ENCODE measurements at regions not wholly inside any gene's neighbourhood (a gene's known extent, or its start where the extent isn't known, plus 50 kb on each side); places are given as distances from the start of the nearest gene placed in this dataset.
"Not testable (repeated sequence)": the region's sequence is repeated elsewhere in the genome, so short reads cannot be mapped to it uniquely, and the experiment has no call there.

DNA sequence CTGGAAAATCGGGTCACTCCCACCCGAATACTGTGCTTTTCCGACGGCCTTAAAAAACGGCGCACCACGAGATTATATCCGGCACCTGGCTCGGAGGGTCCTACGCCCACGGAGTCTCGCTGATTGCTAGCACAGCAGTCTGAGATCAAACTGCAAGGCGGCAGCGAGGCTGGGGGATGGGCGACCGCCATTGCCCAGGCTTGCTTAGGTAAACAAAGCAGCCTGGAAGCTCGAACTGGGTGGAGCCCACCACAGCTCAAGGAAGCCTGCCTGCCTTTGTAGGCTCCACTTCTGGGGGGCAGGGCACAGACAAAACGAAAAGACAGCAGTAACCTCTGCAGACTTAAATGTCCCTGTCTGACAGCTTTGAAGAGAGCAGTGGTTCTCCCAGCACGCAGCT is 132.5 kb upstream of the TLE4 start:
- DNase-seq, result not testable (repeated sequence)

DNA sequence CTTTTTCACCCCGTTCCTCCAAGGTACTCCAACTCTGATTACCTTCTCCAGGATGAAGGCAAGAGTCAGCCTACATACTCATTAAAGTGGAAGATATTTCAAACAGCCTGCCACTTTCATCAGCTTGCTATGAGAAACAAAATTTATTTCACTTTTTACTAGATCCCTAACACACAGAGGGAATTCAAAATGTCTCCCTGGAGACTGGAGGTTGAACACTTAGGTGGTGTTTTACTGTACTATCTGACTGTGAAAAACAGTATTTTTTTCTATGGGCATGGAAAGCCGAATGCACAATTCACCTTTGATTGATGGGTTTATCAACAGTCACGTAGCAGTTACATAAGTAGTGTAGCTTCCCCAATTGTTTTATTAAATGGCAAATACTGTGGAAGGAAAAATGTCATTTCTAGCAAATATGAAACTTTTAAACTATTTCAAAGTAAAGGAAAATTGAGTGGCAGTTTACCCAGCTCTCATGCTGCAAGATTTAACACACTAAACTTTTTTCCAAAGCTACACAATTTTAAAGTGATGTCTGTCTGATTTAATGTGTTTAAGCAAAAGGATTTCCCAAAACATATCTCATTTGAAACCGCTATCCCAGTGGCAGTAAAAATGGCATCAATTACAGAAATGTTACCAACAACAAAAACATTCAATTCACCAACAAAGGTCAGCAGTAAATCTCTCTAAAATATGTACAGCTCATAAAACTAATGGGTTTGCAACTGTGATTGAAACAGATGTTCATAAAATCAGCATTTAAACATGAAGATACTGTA is 125.0 kb upstream of the TLE4 start:
- DNase-seq, result no peak

DNA sequence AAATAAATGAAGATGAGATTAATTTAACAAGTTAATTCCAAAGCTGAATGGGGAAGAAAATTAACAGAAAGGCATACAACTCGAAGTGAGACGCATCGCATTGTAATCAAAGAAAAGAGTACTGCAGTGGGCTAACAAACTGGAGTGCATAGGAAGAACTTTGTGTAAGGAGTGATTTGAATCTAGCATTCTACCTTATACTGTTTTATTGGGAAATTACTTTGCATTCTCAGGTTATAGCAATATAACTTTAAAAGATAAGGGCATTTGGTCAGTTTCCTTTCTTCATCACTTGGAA is 124.5 kb upstream of the TLE4 start:
- no peak for DNase-seq

DNA sequence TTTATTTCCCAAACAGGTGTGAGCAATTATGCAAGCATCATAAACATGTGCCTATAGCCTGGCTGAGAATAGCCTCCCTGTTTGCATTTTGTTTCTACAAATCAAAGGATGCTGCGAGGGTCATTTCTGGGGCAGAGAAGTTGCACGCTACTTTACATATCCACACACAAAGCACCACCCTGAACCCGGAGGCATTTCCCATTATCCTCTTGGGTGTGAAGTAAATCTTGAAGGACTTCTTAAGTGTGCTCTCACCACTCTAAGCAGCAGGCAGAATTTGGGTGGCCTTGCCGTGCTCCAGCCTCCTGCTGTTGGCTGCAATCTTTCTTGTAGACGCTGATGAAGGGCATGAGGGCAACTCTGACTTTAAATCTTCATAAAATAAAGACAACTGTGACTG is 124.0 kb upstream of the TLE4 start:
- no peak for DNase-seq

DNA sequence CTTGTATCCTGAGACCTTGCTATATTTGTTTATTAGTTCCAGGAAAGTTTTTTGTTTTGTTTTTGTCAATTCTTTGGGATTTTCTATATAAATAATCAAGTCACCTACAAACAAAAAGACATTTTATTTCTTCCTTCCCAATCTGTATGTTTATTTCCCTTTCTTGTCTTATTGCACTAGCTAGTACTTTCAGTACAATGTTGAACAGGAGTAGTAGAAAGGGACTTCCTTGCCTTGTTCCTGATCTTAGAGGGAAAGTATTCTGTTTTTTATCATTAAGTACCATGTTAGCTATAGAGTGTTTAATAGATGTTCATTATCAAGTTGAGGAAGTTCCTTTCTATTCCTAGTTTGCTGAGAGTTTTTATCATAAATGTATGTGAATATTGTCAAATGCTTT is 119.5 kb upstream of the TLE4 start:
- DNase-seq, result no peak

DNA sequence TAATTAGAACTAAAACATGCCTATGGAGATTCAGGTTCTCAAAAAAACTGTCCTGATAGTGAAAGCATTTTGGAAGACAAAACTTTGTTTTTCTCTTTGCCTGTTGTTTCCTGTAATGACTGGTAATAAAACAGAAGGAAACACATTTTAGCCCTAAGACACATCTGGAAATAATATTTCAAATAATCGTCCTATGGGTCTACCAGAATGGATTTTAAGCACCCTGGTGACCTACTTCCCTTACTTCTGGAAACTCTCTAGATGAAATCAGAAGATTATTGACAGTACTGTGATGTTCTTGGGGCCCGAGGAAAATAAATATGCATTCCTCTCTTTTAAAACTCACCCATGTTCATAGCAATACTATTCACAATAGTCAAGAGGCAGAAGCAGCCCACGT is 110.1 kb upstream of the TLE4 start:
- no peak for DNase-seq

DNA sequence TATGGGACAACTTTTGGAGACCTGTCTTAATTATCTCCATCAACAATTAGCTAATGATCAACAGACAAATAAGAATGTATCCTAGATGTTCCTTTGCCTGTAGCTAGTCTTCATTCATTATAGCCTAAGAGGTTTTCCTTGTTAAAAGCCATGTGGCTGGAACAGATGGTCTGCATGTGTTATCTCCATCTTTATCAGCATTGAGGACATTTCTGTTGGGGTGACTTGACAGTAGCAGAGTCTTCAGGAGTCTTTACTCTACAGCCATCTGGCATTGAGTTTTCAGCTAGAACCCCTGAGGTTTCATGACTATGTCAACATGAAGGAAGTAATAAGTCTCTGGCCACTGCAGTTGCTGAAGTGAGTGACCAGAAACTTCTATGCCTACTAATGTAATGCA is 106.6 kb upstream of the TLE4 start:
- DNase-seq, result no peak

DNA sequence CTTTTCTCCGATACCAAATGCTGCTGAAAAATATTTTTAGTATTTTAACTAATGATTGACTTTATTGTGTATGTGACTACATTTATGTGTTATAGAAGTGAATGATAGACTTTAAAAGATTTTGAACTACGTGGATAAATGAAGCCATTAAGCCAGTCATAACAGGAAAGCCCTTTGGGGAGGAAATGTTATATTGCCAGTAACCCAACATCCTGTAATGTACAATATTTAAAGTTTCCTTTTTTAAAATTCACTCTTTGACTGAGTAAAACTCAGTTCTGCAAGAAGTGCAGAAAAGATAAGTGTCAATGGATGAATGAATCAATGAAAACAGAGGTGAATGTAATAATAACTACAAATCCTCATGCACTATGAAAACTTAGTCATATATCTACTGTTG is 102.6 kb upstream of the TLE4 start:
- no peak for DNase-seq

DNA sequence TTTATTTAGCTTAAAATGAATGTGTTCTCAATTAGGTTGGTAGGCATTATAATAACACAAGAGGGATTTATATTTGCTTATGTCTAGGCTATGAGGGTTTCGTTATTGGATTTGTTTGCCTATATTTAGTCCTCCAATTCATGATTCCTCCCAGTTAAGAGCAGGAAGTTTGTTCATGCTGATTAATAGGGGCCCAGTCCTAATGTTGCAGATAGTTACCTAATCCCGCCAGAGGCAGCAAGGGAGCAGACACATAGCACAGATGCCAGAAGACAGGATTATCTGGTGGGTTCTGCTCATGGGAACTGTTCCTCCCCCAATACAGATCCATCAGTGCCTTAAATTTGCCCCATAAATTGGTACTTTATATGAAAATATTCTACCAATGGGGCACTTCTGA is 100.8 kb upstream of the TLE4 start:
- DNase-seq, result no peak

DNA sequence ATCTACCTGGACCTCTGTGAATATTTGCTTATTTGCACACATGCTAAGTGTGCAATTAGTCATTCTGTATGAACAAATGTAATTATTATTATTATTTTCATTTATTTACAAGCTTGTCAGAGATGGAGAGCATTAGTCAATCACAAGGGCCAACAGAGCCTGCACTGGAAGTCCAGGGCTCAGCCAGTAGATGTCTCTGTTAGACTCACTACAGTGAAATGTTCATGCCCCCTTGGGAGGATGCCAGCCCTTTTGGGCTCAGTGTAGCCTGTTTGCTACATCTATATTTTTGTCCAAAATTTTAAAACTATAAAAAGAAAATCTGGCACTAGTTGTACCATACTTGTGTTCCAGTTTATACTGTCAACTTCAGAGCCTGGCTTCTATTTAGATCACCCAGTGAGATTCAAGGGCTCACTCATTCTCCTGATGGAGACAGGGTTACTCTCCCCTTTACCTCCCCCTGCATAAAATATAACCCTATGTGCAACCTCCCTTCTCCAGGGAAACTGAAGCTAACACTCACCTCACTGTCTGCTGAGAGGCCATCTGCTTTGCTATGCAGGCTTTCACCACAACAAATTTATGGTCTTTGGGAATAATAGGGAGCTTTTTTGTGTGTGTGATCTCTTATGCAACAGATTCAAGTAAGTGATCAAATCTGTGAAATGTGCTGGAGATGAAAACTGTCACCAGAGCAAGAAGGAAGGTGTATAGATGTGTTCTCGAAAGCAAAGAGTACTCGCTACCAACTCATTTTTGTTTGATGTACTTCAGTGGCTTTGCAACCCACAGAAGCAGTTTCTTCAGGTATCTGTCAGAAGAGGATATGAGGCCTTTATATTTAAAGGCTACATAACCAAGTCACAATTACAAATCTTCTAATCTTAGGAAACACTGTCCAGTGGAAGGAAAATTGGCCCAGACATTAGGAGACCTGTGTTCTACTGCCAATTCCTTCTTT is 99.9 kb upstream of the TLE4 start:
- DNase-seq, result peak; percentile 4

DNA sequence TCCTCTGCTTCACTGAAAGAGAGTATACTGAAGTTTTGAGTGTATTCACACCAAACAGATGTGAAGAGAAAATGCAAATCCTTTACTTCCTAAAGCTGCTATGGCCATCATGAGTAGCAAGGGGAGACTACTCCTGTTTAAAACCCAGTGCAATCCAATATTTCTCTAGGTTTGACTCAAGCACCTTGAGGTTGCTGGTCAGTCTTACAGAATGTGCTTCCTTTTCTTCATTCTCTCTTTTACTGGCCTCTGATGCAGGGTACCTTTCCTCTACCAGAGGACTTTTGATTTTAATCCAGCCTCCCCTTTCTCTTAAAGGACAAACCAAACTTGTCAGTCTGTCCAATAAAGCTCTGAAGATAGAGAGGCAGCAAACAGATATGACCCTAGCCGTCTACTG is 98.1 kb upstream of the TLE4 start:
- no peak for DNase-seq

DNA sequence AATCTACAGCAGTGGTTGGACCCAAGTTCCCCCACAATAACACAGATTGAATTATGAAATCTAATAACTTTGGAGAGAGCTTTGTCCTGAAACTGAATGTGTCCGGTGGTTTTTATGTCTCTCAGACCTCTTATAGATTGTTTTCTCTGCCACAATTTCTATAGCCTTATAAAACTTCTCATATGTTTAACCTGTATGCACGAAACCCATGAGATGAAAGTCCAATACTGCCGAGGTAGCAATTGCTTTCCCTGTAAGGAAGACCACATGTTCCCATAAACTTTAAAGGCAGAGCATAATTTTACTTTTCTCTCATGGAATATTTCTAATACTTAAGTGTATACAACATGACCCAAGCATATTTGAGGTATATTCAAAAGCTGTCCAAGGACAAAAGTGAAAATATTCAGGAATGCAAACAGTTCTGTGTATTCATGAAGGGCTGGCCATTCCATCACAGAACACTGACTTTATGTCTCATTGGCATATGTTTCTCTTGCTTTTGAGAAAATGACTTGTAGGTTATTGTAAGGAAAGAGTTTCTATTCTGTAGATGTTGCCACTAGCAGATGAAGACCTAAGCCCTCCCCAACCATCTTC is 94.4 kb upstream of the TLE4 start:
- DNase-seq, result no peak

DNA sequence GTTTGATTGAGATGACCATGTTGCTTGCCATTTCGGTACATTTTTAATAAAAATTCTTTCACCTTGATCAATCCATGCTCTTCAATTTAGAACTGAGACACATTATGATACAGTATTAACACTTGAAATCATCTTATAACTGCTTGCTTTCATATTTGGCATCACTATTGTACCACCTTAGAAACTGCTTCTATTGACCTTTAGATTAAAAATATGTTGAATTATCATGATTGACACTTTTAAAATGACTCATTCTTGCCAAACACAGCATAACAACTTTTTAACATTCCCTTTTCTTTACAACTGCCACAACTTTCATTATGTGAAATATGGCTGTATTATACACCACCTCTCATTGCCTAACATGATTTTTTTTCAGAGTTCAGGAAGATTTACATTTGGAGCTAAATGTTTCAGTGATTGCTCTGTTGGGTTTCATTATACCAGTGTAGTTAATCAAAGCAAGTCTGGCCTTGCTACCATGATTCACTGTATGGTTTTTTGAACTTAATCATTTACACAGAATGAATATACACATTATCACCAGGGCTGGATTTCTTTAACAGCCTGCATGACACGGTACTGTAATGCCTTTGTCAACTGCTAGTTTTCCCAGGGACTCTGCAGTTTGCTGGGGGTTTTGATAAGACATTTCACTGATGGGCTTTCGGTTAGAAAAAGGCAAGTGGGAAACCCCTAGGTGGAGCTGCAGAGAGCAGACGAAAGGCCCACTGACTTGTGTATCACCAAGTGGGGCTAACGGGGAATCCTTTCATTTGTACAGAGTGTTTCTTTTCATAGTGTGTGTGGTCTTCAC is 93.6 kb upstream of the TLE4 start:
- DNase-seq, result peak; percentile 3

DNA sequence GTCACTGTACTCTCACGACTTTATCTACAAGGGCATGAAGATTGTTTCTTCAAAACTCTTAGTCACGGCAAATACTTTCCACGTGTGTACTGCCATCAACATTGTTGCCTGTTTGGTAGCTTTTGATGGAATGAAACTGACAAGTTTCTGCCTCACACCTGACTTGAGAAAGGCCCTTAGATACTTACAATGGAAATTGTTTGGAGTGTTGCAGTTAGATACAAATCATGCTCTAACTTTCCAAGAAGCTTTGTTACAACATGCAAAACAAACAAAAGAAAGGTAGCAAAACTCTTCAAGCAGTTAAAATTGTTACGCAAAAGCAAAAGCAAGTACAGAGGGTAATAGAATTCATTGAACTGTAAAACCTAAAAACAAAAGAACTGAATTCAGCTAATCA is 91.1 kb upstream of the TLE4 start:
- DNase-seq, result no peak

DNA sequence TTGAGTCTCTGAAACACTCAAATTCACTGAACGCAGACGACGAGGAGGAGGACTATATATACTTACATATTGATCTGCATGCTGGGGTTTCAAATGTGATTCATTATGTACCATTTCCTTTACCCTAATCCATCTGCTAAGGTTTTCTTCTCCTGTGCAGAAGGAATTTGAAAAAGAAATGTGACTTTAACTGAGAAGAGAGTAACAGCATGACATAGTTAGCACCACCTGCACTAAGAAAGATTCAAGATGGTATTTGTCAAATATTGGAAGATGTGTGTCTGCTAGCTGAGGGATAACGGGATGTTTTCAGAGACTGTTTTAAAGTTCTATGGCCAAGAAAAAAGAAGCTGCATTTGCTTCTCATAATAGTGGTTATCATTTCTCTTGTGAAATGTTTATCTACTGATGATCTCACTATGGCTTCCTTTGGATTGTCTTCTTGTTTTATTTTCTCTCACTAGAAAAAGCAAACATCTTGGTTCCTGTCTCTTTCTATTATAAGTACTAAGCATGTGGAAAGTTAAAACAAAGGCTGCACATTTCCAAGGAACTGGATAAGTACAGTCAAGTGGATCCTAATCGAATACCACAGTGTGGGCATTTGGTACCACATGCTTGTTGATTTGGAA is 89.8 kb upstream of the TLE4 start:
- DNase-seq, result no peak

DNA sequence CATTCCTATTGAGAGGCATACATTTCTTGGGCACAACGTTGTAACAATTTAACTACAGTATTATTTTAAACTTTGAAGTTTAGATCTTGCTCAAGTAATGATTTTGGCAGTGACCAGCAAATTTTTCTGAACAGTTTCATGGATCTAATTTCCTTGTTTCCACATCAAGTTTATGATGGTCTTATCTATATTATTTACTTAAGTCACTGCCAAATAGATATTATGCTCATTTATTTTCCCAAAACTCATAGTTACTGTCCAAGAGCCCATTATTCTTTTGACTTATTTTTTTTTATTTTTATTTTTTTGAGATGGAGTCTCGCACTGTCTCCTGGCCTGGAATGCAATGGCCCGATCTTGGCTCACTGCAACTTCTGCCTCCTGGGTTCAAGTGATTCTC is 86.5 kb upstream of the TLE4 start:
- DNase-seq, result no peak

DNA sequence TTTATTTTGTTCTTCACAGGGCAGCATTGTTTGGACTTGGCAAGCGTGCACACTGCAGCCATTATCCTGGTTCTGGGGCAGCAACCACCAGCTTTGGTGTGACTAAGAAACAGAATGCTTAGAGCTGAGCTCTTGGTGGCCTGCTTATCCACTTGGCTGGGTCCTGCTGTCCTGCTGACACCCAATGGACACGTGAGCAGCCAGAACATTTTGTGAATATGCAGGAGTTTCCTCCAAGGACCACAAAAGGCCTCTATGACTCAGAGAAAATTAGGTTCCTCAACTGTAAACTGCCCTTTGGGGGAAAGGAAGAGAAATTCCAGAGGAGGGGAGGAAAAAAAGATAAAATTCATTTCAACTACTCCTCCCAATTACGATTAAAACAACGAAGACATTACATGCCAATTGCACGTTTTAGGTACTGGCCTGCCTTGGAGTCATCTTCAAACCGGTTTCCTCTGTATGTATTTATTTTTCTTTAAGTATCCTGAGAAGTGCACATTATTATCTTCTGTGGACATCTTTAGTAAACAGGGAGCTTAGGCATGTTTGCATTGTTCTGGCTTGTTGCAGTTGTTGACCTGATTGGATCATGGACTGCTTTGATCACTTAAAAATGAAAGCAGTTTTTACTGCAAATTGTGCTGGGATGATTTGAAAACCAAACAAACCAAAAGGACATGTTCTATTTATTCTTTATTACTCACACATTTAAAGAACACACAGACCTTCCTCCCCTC is 82.3 kb upstream of the TLE4 start:
- no peak for DNase-seq

DNA sequence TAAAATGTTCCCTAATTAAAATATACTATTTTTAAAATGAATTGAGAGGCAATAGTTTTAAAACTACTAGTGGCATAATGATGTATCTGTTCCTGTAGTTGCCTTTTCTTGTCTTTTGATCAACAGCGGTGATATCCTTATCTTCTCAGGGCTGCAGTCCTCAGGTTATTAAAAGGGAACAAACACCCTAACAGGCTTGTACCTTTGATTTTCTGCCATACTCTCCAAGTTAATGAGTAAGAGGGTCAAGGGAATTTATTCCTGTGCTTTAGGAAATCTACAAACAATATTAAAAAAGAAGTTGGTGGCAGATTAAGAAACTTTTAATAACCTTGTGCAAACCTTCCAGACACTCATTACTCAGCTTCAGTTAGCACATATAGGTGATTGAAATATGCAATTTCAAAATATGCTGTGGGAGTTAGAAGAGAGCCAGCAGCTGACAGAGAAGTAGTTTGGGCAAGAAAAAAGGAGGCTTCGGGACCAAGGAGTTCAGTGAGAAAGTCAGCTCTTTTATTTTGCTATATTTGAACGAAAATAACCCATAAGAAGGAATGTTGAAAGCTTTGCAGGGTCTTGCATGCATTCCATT is 81.0 kb upstream of the TLE4 start:
- no peak for DNase-seq

DNA sequence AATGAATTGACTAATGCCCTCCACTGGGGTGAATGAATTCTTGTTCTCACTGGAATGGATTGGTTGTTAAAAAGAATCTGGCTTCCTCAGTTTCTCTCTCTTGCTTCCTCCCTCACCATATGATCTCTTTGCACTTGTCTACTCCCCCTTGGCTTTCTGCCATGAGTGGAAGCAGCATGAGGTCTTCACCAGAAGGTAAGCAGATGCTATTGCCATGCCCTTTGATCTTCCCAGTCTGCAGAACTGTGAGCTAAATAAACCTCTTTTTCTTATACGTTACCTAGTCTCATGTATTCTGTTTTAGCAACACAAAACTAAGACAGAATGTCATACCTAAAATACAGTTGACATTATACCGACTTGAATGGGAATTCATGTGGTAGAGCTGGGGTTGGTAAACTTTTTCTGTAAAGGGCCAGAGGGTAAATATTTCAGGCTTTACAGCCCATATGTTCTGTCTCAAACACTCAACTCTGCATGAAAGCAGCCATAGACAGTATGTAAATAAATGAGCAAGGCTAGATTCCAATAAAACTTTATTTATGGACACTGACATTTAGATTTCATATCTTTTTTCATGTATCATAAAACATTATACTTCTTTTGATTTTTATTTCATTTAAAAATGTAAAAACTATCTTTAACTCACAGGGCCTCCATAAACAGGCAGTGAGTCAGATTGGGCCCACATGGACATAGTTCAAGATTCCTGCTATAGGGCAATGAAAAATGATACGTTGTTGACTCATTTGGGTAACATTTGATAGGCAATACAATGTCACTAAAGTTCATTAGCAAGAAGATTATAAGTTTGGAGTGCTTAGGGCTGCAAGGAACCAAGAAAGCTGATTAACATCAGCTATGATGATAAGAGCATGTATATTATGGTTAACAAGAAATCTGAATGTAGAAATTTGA is 79.4 kb upstream of the TLE4 start:
- DNase-seq, result no peak

DNA sequence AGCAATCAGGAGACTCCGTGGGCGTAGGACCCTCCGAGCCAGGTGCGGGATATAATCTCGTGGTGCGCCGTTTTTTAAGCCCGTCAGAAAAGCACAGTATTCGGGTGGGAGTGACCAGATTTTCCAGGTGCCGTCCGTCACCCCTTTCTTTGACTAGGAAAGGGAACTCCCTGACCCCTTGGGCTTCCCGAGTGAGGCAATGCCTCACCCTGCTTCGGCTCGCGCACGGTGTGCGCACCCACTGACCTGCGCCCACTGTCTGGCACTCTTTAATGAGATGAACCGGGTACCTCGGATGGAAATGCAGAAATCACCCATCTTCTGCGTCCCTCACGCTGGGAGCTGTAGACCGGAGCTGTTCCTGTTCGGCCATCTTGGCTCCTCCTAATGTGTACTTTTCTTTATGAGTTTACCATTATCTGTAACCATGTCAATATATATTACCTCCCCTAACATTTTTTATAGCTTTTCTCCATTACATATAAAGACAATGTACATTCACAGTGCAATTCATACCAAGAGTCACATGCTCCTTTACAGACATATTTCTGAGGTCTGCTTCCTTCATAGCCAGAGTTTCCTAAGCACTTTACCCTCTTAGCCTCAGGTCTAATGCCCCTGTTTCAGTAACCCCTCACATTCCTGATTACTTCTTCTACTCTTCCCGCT is 71.4 kb upstream of the TLE4 start:
- not testable (repeated sequence) for DNase-seq
